GM21381 (cell line): ENCODE measurements at regions not wholly inside any gene's neighbourhood (a gene's known extent, or its start where the extent isn't known, plus 50 kb on each side); places are given as distances from the start of the nearest gene placed in this dataset.

Experiments
- ATAC-seq: cut with Tn5 transposase; IDR thresholded peaks from one replicate; pipeline ENCODE4 v1.9.1; 2021; ENCODE audit warnings: mild to moderate bottlenecking, moderate library complexity; ENCODE audit not compliant: unreplicated experiment

GRCh38 chr10:128543151-128543550 is 416.9 kb upstream of the MKI67 start:
- no peak for ATAC-seq

DNA sequence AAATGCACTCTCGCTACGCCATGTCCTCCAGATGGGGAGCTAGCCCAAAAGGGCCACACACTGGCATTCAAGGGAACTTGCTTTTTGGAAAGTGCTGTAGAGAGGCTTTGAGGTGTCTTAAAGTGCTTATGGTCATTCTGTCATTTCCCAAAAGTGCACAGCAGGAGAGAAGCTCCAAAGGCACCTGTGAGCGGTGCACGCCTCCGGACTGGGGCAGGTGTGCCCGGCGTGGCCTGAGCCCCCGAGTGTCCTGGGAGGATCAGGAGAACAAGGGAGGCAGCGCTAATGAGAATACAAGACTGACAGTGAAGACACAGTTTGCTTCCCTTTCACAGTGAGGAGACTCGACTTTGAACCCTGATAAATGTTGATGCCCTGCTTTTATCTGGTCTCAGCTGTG is 419.0 kb upstream of the MKI67 start:
- no peak for ATAC-seq

- ATAC-seq, result no peak
Measured at GRCh38 chr10:128546651-128547165, 420.5 kb upstream of the MKI67 start.

- no peak for ATAC-seq
Measured at GRCh38 chr10:128549101-128549608, 422.9 kb upstream of the MKI67 start.

DNA sequence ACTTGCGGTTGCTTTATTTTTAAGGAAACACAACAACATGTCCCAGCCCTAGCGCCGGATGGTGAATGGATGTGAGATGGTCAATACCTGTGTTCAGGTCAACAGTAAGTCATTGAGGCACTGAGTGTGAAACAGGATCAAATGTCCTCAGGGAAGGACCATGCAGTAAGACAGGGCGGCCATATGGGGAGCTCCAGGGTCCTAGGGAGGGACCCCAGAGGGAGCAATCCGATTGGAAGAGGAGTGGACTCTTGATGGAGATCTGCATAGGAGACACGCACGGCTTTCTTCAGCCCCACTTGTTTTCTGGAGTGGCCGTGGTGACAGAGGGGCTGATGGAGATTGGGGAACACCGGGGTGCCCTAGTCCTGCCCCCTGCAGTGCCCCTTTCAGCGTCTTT is 423.8 kb upstream of the MKI67 start:
- ATAC-seq, result no peak

DNA sequence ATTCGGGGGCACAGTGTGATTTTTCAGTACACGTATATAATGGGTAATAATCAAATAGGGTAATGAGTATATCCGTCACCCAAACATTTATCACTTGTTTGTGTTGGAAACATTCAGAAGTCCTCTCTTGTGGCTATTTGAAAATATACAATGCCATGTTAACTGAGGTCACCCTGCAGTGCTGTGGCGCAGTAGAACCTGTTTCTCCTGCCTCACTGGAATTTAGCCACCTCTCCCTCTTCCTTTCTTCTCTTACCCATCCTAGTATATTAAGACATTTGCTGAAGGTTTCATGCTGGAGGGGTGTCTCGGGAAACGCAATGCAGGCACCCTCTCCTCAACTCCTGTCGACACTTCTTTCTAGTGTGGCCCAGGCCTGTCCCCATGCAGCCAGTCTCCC is 425.3 kb upstream of the MKI67 start:
- ATAC-seq, result no peak

DNA sequence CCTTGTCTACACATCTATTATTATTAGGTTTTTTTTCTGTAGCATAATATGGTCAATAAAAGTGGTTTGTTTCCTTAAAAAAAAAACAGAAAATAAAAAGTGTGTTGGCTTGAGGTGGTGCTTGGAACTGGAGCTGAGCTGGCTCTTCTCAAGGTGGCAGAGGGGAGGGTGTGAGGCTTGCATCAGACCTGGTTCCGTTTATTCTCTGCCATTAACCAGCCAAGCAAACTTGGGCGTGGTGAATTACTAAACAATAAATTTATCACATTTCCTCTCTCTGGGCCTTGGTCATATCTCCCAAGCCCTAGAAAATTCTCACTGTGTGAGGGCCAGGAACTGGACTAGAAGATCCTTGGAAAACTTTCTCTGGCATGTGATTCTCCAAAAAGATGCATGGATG is 427.5 kb upstream of the MKI67 start:
- no peak for ATAC-seq

- no peak for ATAC-seq
Measured at GRCh38 chr10:128556182-128557110, 430.2 kb upstream of the MKI67 start.

DNA sequence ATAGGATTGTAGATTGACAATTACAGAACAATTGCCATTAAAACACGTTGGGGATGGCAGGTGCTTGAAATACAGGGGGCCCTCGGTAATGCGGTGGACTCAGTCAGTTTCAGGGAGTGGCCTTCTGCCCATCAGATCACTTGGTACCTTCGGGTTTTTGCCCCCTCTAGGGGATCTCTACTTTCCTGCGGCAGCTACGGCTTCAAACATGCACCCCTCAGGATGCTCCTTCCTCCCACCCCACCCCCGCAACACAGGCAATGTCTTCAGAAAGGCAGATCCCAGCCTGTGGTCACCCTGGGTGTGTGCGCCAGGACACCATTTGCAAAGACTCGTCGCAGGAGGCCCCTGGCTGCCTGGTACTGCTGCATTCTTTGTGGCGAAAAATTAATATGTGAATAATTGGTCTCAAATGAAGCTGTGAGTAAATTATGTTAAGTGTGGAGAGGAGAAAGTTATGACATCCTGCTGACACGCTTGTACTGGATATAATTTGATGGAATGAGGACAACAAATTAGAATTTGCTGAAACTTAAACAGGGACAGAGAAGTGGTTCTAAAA is 431.0 kb upstream of the MKI67 start:
- no peak for ATAC-seq

DNA sequence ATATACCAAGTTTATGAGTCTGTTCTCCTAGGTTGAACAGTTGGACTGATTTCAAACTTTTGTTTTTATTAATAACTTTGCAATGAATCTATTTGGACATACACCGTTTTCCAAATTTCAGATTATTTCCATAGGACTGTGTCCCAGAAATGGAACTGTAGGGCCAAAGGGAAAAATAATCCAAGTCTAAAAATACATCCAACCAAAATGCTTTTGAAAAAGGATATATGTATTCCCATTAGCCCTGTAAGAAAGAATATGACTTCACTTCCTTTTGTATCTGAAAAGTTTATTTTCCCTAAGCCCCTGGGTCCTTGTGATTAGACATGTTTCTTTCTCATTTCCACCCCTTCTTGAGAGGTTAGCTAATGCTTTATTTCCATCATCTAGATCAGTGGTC is 434.2 kb upstream of the MKI67 start:
- no peak for ATAC-seq

GRCh38 chr10:128560993-128561392 is 434.8 kb upstream of the MKI67 start:
- no peak for ATAC-seq

DNA sequence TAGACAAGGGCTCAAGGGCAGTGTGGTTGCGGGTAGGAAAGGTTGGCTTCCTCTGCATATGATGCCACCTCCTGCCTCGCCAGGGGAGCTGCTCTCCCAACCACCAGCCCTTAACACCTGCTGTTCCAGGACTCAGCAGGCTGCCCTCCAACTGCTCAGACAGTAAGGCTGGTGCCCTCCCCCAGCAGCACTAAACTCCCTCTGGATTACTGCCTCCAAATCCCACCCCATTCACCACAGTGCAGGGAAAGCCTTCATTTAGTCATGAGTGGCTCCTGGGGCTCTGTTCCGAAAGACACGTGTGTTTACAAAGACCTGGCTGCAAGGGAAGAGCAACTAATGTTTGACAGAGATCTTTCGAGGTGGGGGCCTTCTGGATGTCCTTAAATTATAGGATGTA is 437.2 kb upstream of the MKI67 start:
- ATAC-seq, result no peak

GRCh38 chr10:128563904-128564303 is 437.7 kb upstream of the MKI67 start:
- ATAC-seq, result no peak

DNA sequence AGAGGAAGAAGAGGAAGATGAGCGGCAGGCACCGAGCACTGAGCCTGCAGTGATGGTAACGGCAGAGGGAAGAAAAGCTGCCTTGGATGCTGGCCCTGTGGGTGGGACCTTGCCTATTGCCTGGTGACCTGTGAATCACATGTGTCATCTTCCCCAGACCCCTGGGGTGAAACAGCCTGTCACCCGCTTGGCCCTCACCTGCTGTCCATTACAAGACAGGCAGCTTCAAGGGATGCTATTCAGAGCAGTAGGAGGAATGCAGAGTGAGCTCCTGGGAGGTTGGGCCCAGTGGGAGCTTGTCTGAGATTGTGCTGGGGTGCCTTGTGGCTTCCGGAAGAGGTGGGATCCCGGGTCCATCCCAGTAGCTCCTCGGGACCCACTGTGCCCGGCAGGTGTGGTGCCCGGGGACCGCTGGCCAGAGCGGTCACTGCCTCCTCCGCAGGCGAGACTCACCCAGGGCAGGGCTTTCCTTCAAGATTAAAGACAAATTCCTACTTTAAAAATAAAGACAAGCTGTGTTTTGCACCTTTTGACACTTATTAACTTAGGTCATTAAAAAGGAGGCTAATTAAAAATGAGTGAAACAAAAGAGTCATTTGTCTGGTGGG is 440.2 kb upstream of the MKI67 start:
- no peak for ATAC-seq

DNA sequence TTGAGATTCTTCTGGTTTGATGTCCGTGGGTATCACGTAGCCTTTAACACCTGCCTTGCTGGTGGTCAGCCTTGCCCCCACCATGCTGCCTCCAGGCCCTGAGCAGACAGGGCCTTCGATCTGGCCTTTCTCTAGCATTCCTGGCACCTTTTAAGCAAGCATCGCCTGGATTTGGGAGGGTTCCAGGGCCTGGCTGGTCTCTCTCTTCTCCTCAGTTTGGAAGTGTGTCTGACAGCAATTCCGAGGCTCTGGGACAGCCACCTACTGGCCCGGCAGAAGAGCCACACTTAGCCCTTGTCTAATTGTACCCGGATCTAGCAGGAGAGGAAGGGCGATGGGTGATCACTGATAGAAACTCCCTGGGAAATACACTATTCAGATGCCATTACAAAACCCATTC is 441.3 kb upstream of the MKI67 start:
- ATAC-seq, result no peak

GRCh38 chr10:128568041-128568440 is 441.8 kb upstream of the MKI67 start:
- no peak for ATAC-seq

GRCh38 chr10:128568491-128568890 is 442.3 kb upstream of the MKI67 start:
- ATAC-seq, result no peak

- no peak for ATAC-seq
Measured at GRCh38 chr10:128568990-128569945, 443.0 kb upstream of the MKI67 start.

DNA sequence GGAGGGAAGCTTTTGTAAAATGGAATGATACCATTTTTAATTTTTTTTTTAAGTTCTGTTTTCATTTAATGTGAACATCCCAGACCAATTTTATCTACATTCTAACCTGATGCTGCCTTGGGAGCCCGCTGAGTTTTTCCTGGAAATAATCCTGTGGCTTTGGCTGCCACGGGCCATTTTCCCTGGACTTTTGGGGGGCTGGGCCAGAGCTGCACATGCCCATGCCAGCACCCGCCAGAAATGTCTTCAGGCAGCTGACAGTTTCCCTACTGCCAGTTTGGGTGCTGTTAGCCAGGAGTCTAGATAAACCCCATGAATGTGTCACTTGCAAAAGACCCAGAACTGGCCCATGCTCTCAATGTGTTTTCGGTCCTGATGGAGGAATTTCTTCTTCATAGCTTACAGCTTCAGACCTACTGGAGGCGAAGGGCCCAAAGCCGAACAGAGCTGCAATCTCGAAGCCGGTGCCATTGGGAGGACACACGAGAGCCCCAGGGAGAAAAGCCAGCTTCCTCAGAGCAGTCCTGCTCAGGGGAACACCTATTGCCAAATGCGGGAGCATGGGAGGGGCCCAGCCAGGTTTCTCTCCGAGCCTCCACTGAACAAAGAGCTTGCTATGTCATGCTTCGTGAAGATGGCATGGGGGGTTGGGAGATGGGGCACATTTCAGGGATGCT is 444.2 kb upstream of the MKI67 start:
- ATAC-seq, result no peak

DNA sequence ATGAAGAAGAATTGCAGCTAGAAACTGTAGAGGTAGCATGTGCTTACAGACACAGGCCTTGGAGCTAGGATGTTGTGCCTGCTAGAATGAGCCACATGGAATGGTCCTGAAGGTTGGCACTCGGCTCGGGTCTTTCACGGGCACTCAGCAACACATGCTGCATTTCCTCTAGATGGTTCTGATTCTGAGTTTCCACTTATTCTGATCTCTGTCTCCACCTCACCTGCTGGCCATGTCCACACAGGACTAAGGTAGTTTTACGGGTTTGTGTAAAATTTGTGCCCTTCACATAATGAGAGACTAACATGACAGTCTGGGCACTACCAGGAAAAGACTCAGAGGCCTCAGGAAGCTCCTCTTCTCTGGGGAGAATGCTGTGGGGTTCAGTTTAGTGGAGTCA is 444.8 kb upstream of the MKI67 start:
- no peak for ATAC-seq
